ENCODE measurements at regions not wholly inside any gene's neighbourhood (a gene's known extent, or its start where the extent isn't known, plus 50 kb on each side); places are given as distances from the start of the nearest gene placed in this dataset.

GRCh38 chr2:44884677-44885076 is 56.8 kb upstream of the SIX3 start:
- TF ChIP-seq EZH2 (IDR thresholded peaks at IDR 0.05; ENCODE audit: low read depth, low read length, severe bottlenecking) (no peak), RBBP5 (IDR thresholded peaks at IDR 0.05; ENCODE audit: borderline replicate concordance, low read depth, low read length) (no peak)

Measured in H1 (cell line).